ENCODE measurements at regions not wholly inside any gene's neighbourhood (a gene's known extent, or its start where the extent isn't known, plus 50 kb on each side); places are given as distances from the start of the nearest gene placed in this dataset.

GRCh38 chr20:51266353-51266752 lies 243.4 kb upstream of the KCNG1 start:
- ChIA-PET CTCF (interaction anchor here (1.1 kb wide), 1 partner anchor 273 kb away, joined by 6 read pairs; no protein-coding TSS in a partner anchor), POLR2A (no interaction called here)
- intact Hi-C loops (cut with micrococcal nuclease) = no loop called here

DNA sequence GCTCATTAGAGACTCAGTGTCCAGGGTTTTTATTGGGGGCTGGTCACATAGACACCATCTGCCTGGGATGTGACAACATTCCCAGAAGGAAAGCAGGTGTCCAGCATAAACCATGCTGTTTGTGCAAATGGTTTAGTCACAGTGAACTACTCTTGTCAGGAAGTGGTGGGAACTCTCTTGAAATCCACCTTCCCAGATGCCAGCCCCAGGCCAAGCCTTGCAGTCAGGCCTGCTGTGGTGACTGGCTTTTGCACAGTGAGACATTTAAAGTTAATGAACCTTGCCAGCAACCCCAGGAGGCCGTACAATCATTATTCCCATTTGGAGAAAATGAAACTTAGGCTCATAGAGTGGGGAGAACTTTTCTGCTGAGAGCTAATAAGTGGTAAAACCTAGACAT lies 242.5 kb upstream of the KCNG1 start:
- H3K36me3 Mint-ChIP-seq (ENCODE audit: low read depth) = no peaks in the 10 kb centered on the region
- DNase-seq (no peak), ATAC-seq (no peak)
- H3K4me1 Mint-ChIP-seq (ENCODE audit: low read depth) = no peaks in the 10 kb centered on the region
- H3K4me3 Mint-ChIP-seq = no peak overlapping the region
- no peak for TF ChIP-seq CTCF (IDR thresholded peaks at IDR 0.05)
- intact Hi-C loops (cut with micrococcal nuclease) = no loop called here
- H3K27me3 Mint-ChIP-seq = peaks cover 2% of the 10 kb centered on the region
- no peak overlapping the region for H3K27ac Mint-ChIP-seq
- ChIA-PET POLR2A (interaction anchor here (0.6 kb wide), 1 partner anchor 397 kb away, joined by 3 read pairs; no protein-coding TSS in a partner anchor), CTCF (no interaction called here)
- H3K9me3 Mint-ChIP-seq = no peaks in the 10 kb centered on the region

More at GRCh38 chr20:51266353-51266752, 243.4 kb upstream of the KCNG1 start:
- Mint-ChIP-seq H3K36me3 (ENCODE audit: low read depth) (no peaks in the 10 kb centered on the region), H3K4me1 (ENCODE audit: low read depth) (no peaks in the 10 kb centered on the region), H3K4me3 (no peak overlapping the region), H3K9me3 (no peaks in the 10 kb centered on the region), H3K27me3 (peaks cover 6% of the 10 kb centered on the region), H3K27ac (no peak overlapping the region)
- no peak for TF ChIP-seq CTCF (IDR thresholded peaks at IDR 0.05)
- DNase-seq (no peak), ATAC-seq (no peak)

- no peaks in the 10 kb centered on the region for H3K4me1 Mint-ChIP-seq (ENCODE audit: low read depth)
- no peak for TF ChIP-seq CTCF (IDR thresholded peaks at IDR 0.05)
- POLR2A ChIA-PET = interaction anchor here (0.8 kb wide), 1 partner anchor 130 kb away, joined by 3 read pairs; no protein-coding TSS in a partner anchor
- no peak overlapping the region for H3K4me3 Mint-ChIP-seq
- DNase-seq (no peak), ATAC-seq (no peak)
- H3K36me3 Mint-ChIP-seq (ENCODE audit: low read depth) = no peaks in the 10 kb centered on the region
- H3K9me3 Mint-ChIP-seq = no peaks in the 10 kb centered on the region
- CTCF ChIA-PET = interaction anchor here (1.1 kb wide), 1 partner anchor 8 kb away, joined by 3 read pairs; no protein-coding TSS in a partner anchor
- H3K27me3 Mint-ChIP-seq = peaks cover 4% of the 10 kb centered on the region
- no peak overlapping the region for H3K27ac Mint-ChIP-seq
- intact Hi-C loops (cut with micrococcal nuclease) = no loop called here
Observed at GRCh38 chr20:51262240-51262639, 239.3 kb upstream of the KCNG1 start.

- no peak for TF ChIP-seq CTCF (IDR thresholded peaks at IDR 0.05)
- no peaks in the 10 kb centered on the region for H3K36me3 Mint-ChIP-seq (ENCODE audit: low read depth)
- CTCF ChIA-PET = no interaction called here
- no peak for DNase-seq
- POLR2A ChIA-PET = no interaction called here
- H3K4me3 Mint-ChIP-seq = no peak overlapping the region
- peaks cover 11% of the 10 kb centered on the region for H3K27me3 Mint-ChIP-seq
- H3K9me3 Mint-ChIP-seq = no peaks in the 10 kb centered on the region
- no peak for ATAC-seq
- H3K27ac Mint-ChIP-seq = no peak overlapping the region
- H3K4me1 Mint-ChIP-seq (ENCODE audit: low read depth) = no peaks in the 10 kb centered on the region
- intact Hi-C loops (cut with micrococcal nuclease) = no loop called here
Observed at GRCh38 chr20:51259455-51259854, 236.5 kb upstream of the KCNG1 start.

- POLR2A ChIA-PET = no interaction called here
- ATAC-seq (no peak), DNase-seq (no peak)
- CTCF ChIA-PET = no interaction called here
- Mint-ChIP-seq H3K4me1 (ENCODE audit: low read depth) (no peaks in the 10 kb centered on the region), H3K9me3 (no peaks in the 10 kb centered on the region), H3K27me3 (peaks cover 13% of the 10 kb centered on the region), H3K27ac (no peak overlapping the region), H3K36me3 (ENCODE audit: low read depth) (no peaks in the 10 kb centered on the region), H3K4me3 (no peak overlapping the region)
- intact Hi-C loops (cut with micrococcal nuclease) = no loop called here
- TF ChIP-seq CTCF (IDR thresholded peaks at IDR 0.05) = no peak
Observed at GRCh38 chr20:51258582-51259165, 235.8 kb upstream of the KCNG1 start.

Data from activated CD8-positive, alpha-beta T cell treated with anti-CD3 and anti-CD28 coated beads for 36 hours (primary cell).